Right lobe of liver (tissue), 6 donors: ENCODE measurements at regions not wholly inside any gene's neighbourhood (a gene's known extent, or its start where the extent isn't known, plus 50 kb on each side); places are given as distances from the start of the nearest gene placed in this dataset.
A peak's percentile ranks its signal among the peaks of the same experiment; 100 is the strongest.
"Not testable (repeated sequence)": the region's sequence is repeated elsewhere in the genome, so short reads cannot be mapped to it uniquely, and the experiment has no call there.

Source experiments
- ATAC-seq, 4 donors: fragments of 200-7000 bp; cut with Tn5 transposase; one replicate each; pipeline ENCODE4 v1.9.1; 2020; ENCODE audit warnings: mild to moderate bottlenecking in 4 of 4, moderate library complexity in 4 of 4
- DNase-seq, 3 donors: peaks; one replicate each; pipeline ENCODE4 v3.0.0-alpha.2; 2020
- H3K27ac ChIP-seq, 3 donors: fragments of 200-600 bp; one replicate each; pipeline ENCODE4 v1.8.0; 2022
- H3K27me3 ChIP-seq, 2 donors: fragments of 200-600 bp; one replicate each; pipeline ENCODE4 v1.8.0; 2022
- H3K36me3 ChIP-seq, 4 donors: fragments of 200-600 bp; sonication (generic) in 1 of 4; one replicate each; pipeline versions ENCODE4 v1.5.1 to v1.8.0; 2017 to 2022; ENCODE audit warnings: control low read depth in 1 of 4
- H3K4me1 ChIP-seq, 4 donors: fragments of 200-600 bp; sonication (generic) in 1 of 4; one replicate each; pipeline versions ENCODE4 v1.5.1 to v1.8.0; 2017 to 2022; ENCODE audit warnings: control low read depth in 1 of 4
- H3K4me3 ChIP-seq, 3 donors: fragments of 200-600 bp; one replicate each; pipeline ENCODE4 v1.8.0; 2022
- H3K9me3 ChIP-seq, 4 donors: fragments of 200-600 bp; sonication (generic) in 1 of 4; one replicate each; pipeline versions ENCODE4 v1.5.1 to v1.8.0; 2017 to 2022; ENCODE audit warnings: control low read depth in 1 of 4
- POLR2A ChIP-seq: fragments of 450-650 bp; IDR thresholded peaks from one replicate; pipeline ENCODE4 v1.6.1; 2017; ENCODE audit warnings: antibody characterized with exemption, mild to moderate bottlenecking
- WGBS: methylation state at CpG from one replicate; pipeline ENCODE4 v1.1.6; 2018; ENCODE audit warnings: low coverage, low lambda C conversion rate; ENCODE audit not compliant: insufficient coverage; ENCODE audit errors: missing lambda C conversion rate; 5-methylcytosine and 5-hydroxymethylcytosine counted together
- intact Hi-C, 2 donors: fragments of 100-400 bp; cut with DNase I; formaldehyde crosslinking; loops; one replicate each; pipeline versions ENCODE4 v1.11.2 to v1.14.1; 2022
- small RNA-seq, 2 experiments: library from RNA; depleted of rRNA; stranded (forward); fragments of <200 nt; gene quantifications; one replicate each; pipeline ENCODE3, GENCODE V24; 2016
- TF ChIP-seq, protein P1 (sequence below), 4 donors: fragments of 200-600 bp in 3 of 4; fragments of 450-650 bp in 1 of 4; IDR thresholded peaks; one replicate each; pipeline versions ENCODE4 v1.5.1 to v1.8.0; 2016 to 2022; ENCODE audit warnings: antibody characterized with exemption in 4 of 4, mild to moderate bottlenecking in 2 of 4
- donor health status: DM: no; HTN: yes; CAD: no.
- donor health status: DM: no; HTN: no; CAD: no.
- donor health status: DM: no; HTN: no; CAD: no.
- donor health status: DM: no; HTN: yes; CAD: no.
- donor health status: DM: no; HTN: yes; CAD: no.

DNA sequence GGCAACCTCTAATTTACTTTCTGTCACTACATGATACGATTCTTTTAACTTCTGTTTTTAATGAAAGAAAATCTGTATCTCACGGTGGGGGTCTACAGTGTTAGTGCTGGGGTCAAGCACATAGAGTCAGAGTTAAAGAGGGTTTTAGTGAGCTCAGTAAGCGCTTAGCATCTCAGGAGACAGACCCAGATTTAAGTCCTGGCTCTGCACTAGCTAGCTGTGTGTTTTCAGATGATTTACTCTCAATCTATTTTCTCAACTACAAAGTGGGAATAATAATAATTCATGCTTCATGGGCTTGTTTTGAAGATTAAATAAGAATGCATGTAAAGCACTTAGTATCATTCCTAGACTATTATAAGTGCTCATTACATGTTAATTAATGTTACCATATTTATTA, 63.4 kb upstream of the KBTBD8 start:
- Histone ChIP-seq H3K27me3 (no peaks in the 10 kb centered on the region), H3K4me1 (peaks cover 0 to 11% (median 0%) of the 10 kb centered on the region in 4 donors), H3K4me3 (no peak overlapping the region), H3K27ac (no peak overlapping the region), H3K9me3 (no peaks in the 10 kb centered on the region), H3K36me3 (no peaks in the 10 kb centered on the region)
- TF ChIP-seq, protein P1, sequence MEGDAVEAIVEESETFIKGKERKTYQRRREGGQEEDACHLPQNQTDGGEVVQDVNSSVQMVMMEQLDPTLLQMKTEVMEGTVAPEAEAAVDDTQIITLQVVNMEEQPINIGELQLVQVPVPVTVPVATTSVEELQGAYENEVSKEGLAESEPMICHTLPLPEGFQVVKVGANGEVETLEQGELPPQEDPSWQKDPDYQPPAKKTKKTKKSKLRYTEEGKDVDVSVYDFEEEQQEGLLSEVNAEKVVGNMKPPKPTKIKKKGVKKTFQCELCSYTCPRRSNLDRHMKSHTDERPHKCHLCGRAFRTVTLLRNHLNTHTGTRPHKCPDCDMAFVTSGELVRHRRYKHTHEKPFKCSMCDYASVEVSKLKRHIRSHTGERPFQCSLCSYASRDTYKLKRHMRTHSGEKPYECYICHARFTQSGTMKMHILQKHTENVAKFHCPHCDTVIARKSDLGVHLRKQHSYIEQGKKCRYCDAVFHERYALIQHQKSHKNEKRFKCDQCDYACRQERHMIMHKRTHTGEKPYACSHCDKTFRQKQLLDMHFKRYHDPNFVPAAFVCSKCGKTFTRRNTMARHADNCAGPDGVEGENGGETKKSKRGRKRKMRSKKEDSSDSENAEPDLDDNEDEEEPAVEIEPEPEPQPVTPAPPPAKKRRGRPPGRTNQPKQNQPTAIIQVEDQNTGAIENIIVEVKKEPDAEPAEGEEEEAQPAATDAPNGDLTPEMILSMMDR (IDR thresholded peaks at IDR 0.05) = no peak
- no peak for TF ChIP-seq POLR2A
- 63% methylated on average over 3 of the region's 3 CpGs for WGBS
- ATAC-seq = no peak
- intact Hi-C loops = no loop called here
- no peak for DNase-seq

GRCh38 chr3:66937041-66937440, 61.1 kb upstream of the KBTBD8 start:
- H3K4me3 ChIP-seq, DNase-seq, H3K27ac ChIP-seq, H3K36me3 ChIP-seq, ATAC-seq, intact Hi-C loops, H3K4me1 ChIP-seq, H3K9me3 ChIP-seq, H3K27me3 ChIP-seq: not testable (repeated sequence)
- 58% methylated on average over 6 of the region's 6 CpGs for WGBS

- ATAC-seq (peak; percentile 96 to 97 (median 96)), DNase-seq (peak in 1 of 3 donors; percentile 47)
- Histone ChIP-seq H3K9me3 (no peaks in the 10 kb centered on the region), H3K27ac (no peak overlapping the region), H3K4me1 (peaks cover 0 to 3% (median 0%) of the 10 kb centered on the region in 4 donors), H3K36me3 (no peaks in the 10 kb centered on the region), H3K4me3 (no peak overlapping the region), H3K27me3 (no peaks in the 10 kb centered on the region)
- TF ChIP-seq, protein P1 (IDR thresholded peaks at IDR 0.05) = peak; percentile 61 to 85 (median 81)
- no peak for TF ChIP-seq POLR2A
- intact Hi-C loops = no loop called here
- WGBS = 4% methylated on average over 5 of the region's 5 CpGs
Measured at GRCh38 chr3:66938338-66938963, 59.7 kb upstream of the KBTBD8 start.

- 76% methylated on average over 2 of the region's 2 CpGs for WGBS
Measured at GRCh38 chr3:66948041-66948440, 50.1 kb upstream of the KBTBD8 start.

More at GRCh38 chr3:66948041-66948440, 50.1 kb upstream of the KBTBD8 start:
- TF ChIP-seq POLR2A = no peak
- TF ChIP-seq, protein P1 (IDR thresholded peaks at IDR 0.05) = no peak
- H3K4me1 ChIP-seq = no peaks in the 10 kb centered on the region
- H3K27ac ChIP-seq = no peak overlapping the region
- intact Hi-C loops = no loop called here
- DNase-seq (no peak), ATAC-seq (no peak)
- H3K27me3 ChIP-seq = no peaks in the 10 kb centered on the region
- H3K9me3 ChIP-seq = no peaks in the 10 kb centered on the region
- no peaks in the 10 kb centered on the region for H3K36me3 ChIP-seq
- H3K4me3 ChIP-seq = no peak overlapping the region

Small RNA genes lying in the stretch of these regions (small RNA-seq; reads per million reads assigned to genes)
- gene RPL21P41 = 0 reads per million in 2 experiments
